ENCODE measurements at regions not wholly inside any gene's neighbourhood (a gene's known extent, or its start where the extent isn't known, plus 50 kb on each side); places are given as distances from the start of the nearest gene placed in this dataset.
A peak's percentile ranks its signal among the peaks of the same experiment; 100 is the strongest.

GRCh38 chr14:34335968-34336367 is 126.1 kb downstream of the SPTSSA start:
- CTCF ChIA-PET = interaction anchor here (1.5 to 1.6 kb wide), 2 partner anchors 10 to 13 kb away, joined by 3 to 8 read pairs; no protein-coding TSS in a partner anchor
- H3K27me3 Mint-ChIP-seq = peaks cover 3% of the 10 kb centered on the region
- peaks cover 20% of the 10 kb centered on the region for H3K4me1 Mint-ChIP-seq
- no peaks in the 10 kb centered on the region for H3K9me3 Mint-ChIP-seq
- H3K36me3 Mint-ChIP-seq = no peaks in the 10 kb centered on the region
- no peak overlapping the region for H3K27ac Mint-ChIP-seq
- DNase-seq = no peak
- H3K4me3 Mint-ChIP-seq = no peak overlapping the region

DNA sequence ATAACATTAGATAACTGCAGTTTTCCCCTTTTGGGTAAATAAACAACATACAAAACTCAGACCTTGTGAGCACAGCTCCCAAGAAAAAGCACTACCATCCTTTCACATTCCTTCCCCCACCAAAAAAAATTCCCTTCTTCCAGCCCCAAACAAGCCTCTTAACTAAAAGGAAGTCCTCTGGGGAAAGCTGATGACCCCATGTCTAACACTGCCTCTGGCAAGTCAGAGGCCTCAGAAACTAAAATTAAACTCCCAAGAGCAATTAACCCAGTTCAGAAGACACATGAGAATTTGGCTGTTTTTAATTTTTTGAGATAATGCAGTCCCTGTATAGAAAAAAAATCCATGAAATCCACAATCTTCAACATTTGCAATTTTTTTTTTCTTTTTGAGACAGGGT is 127.7 kb downstream of the SPTSSA start:
- H3K9me3 Mint-ChIP-seq = no peaks in the 10 kb centered on the region
- CTCF ChIA-PET = interaction anchor here (1.1 to 1.5 kb wide), 2 partner anchors 9 to 12 kb away, joined by 3 to 4 read pairs; no protein-coding TSS in a partner anchor
- peaks cover 3% of the 10 kb centered on the region for H3K27me3 Mint-ChIP-seq
- DNase-seq = no peak
- no peak overlapping the region for H3K27ac Mint-ChIP-seq
- no peak overlapping the region for H3K4me3 Mint-ChIP-seq
- no peaks in the 10 kb centered on the region for H3K36me3 Mint-ChIP-seq
- peaks cover 20% of the 10 kb centered on the region for H3K4me1 Mint-ChIP-seq

GRCh38 chr14:34331728-34332623 is 130.1 kb downstream of the SPTSSA start:
- H3K9me3 Mint-ChIP-seq = no peaks in the 10 kb centered on the region
- no peak overlapping the region for H3K27ac Mint-ChIP-seq
- no peak overlapping the region for H3K4me3 Mint-ChIP-seq
- no peaks in the 10 kb centered on the region for H3K36me3 Mint-ChIP-seq
- H3K4me1 Mint-ChIP-seq = peaks cover 20% of the 10 kb centered on the region
- DNase-seq = peak; percentile 70
- peaks cover 3% of the 10 kb centered on the region for H3K27me3 Mint-ChIP-seq
- CTCF ChIA-PET = interaction anchor here (0.9 to 1.5 kb wide), 10 partner anchors 9 to 1078 kb away, joined by 3 to 11 read pairs (median 3); no protein-coding TSS in a partner anchor

DNA sequence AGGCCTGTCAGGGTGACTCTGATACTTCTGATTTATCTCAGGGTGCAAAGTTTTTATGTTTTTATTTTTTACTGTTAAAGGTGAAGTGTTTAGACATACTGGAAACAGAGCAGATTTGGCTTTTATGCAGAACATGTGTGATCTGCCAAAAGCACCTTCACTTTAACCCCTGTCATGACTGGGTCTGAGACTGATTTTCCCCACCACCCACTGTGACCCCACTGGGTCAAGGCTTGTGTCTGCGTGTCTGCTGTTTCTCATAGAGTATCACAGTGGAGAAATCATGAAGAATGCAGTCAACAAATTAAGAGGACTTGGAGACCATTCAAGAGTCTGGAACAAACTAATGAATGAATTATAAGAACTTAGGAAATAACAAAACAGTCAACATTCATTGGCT is 131.2 kb downstream of the SPTSSA start:
- no peak for DNase-seq
- no peaks in the 10 kb centered on the region for H3K36me3 Mint-ChIP-seq
- H3K4me1 Mint-ChIP-seq = peaks cover 14% of the 10 kb centered on the region
- no peaks in the 10 kb centered on the region for H3K9me3 Mint-ChIP-seq
- CTCF ChIA-PET = interaction anchor here (1.5 kb wide), 1 partner anchor 168 kb away, joined by 8 read pairs; no protein-coding TSS in a partner anchor
- peaks cover 3% of the 10 kb centered on the region for H3K27me3 Mint-ChIP-seq
- no peak overlapping the region for H3K4me3 Mint-ChIP-seq
- no peak overlapping the region for H3K27ac Mint-ChIP-seq

GRCh38 chr14:34329301-34329700 is 132.7 kb downstream of the SPTSSA start:
- H3K27me3 Mint-ChIP-seq = peaks cover 3% of the 10 kb centered on the region
- no peak for DNase-seq
- peaks cover 11% of the 10 kb centered on the region for H3K4me1 Mint-ChIP-seq
- no peak overlapping the region for H3K27ac Mint-ChIP-seq
- no peak overlapping the region for H3K4me3 Mint-ChIP-seq
- CTCF ChIA-PET = interaction anchor here (1.1 kb wide), 1 partner anchor 170 kb away, joined by 5 read pairs; no protein-coding TSS in a partner anchor
- no peaks in the 10 kb centered on the region for H3K36me3 Mint-ChIP-seq
- H3K9me3 Mint-ChIP-seq = no peaks in the 10 kb centered on the region

DNA sequence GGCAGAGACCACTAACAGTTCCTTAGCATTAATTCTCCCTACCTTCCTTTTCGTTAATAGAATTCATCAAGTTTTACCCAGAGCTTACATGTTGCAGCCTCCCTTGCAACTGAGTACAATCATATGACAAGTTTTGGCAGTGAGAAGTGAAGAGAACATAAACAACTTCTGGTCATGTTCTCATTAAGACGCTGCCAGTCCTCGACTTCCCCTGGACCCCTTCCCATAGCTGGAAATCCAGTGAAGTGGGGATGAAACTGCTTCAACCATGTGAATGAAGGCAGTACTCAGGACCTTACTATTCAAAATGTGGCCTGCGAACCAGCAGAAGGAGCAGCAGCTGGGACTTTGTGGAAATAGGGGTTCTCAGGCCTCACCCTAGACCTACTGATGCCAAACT is 133.9 kb downstream of the SPTSSA start:
- Mint-ChIP-seq H3K27me3 (peaks cover 3% of the 10 kb centered on the region), H3K36me3 (no peaks in the 10 kb centered on the region), H3K9me3 (no peaks in the 10 kb centered on the region), H3K4me1 (peaks cover 11% of the 10 kb centered on the region), H3K27ac (no peak overlapping the region), H3K4me3 (no peak overlapping the region)
- CTCF ChIA-PET = interaction anchor here (1.0 to 1.2 kb wide), 2 partner anchors 168 to 1753 kb away, joined by 3 read pairs; no protein-coding TSS in a partner anchor
- DNase-seq = no peak

DNA sequence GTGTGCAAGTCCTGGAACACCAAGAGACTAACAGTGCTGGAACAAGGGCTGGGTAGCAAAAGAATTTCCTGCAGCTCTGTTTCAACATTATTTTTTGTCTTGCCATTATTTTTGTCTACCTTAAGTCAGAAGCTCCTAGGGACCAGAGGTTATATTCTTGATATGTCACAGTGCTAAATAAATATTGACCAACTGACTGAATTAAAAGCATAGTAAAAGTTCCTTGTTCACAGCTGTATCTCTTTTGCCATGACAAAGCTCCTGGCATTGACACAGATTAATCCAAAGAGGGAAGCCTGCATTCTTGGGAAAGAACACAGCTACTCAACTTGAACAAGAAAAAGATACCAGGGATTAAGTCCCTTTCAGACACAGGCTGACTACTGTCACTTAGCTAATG is 136.5 kb downstream of the SPTSSA start:
- no peaks in the 10 kb centered on the region for H3K36me3 Mint-ChIP-seq
- CTCF ChIA-PET = interaction anchor here (0.8 to 3.0 kb wide), 7 partner anchors 10 to 515 kb away, joined by 3 to 7 read pairs (median 3); no protein-coding TSS in a partner anchor
- no peaks in the 10 kb centered on the region for H3K27me3 Mint-ChIP-seq
- H3K4me3 Mint-ChIP-seq = no peak overlapping the region
- H3K4me1 Mint-ChIP-seq = no peaks in the 10 kb centered on the region
- H3K27ac Mint-ChIP-seq = no peak overlapping the region
- no peak for DNase-seq
- no peaks in the 10 kb centered on the region for H3K9me3 Mint-ChIP-seq

GRCh38 chr14:34324363-34324795 is 137.7 kb downstream of the SPTSSA start:
- H3K4me1 Mint-ChIP-seq = no peaks in the 10 kb centered on the region
- no peak overlapping the region for H3K4me3 Mint-ChIP-seq
- no peak overlapping the region for H3K27ac Mint-ChIP-seq
- CTCF ChIA-PET = interaction anchor here (0.7 to 3.0 kb wide), 10 partner anchors 10 to 924 kb away, joined by 3 to 7 read pairs (median 3); no protein-coding TSS in a partner anchor
- H3K36me3 Mint-ChIP-seq = no peaks in the 10 kb centered on the region
- H3K27me3 Mint-ChIP-seq = no peaks in the 10 kb centered on the region
- DNase-seq = no peak
- no peaks in the 10 kb centered on the region for H3K9me3 Mint-ChIP-seq

DNA sequence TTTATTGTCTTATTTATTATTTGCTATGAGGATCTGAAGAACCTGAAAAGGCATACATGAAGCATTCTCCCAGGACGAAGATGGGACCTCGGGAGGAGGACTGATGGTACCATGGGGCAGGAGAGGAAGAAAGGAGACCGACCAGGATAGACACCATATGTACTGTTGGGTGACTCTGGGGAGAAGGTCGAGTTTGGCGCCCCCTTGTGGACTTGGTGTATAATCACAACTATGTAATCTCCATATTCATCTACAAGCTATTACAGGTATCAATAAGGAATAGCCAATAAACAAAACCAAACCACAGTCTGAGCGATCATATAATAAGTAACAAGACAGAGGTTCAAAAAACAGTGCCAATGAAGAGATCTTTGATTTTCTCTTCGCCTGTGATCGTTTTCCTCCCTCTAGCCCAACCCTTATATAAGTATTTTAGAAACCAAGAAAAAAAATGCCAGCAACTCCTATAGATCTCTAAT is 139.1 kb downstream of the SPTSSA start:
- Mint-ChIP-seq H3K4me1 (no peaks in the 10 kb centered on the region), H3K36me3 (no peaks in the 10 kb centered on the region), H3K4me3 (no peak overlapping the region), H3K27me3 (no peaks in the 10 kb centered on the region), H3K27ac (no peak overlapping the region), H3K9me3 (no peaks in the 10 kb centered on the region)
- DNase-seq = peak; percentile 78
- CTCF ChIA-PET = interaction anchor here (0.6 to 2.4 kb wide), 18 partner anchors 9 to 1747 kb away, joined by 3 to 11 read pairs (median 4); no protein-coding TSS in a partner anchor

DNA sequence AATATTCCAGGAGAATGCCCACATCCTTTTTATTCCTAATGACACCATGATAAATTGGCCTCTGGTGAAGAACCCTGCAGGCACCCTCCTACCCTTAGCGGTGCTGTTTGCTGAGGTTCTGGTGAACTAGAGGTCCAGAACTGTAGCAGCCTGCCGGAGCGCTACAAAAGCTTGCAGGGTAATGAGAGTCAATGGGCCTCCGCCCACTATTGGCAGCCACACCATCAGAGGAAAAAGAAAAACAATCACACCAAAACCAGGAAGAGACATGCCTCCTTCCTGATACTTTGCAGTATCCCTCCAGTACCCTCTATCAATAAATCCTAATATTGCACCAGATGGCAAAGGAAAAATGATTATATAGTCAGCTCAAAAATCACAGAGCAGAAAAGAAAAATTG is 142.9 kb downstream of the SPTSSA start:
- Mint-ChIP-seq H3K27ac (no peak overlapping the region), H3K27me3 (peaks cover 3% of the 10 kb centered on the region), H3K36me3 (no peaks in the 10 kb centered on the region), H3K4me1 (no peaks in the 10 kb centered on the region), H3K4me3 (no peak overlapping the region), H3K9me3 (no peaks in the 10 kb centered on the region)
- no peak for DNase-seq
- CTCF ChIA-PET = interaction anchor here (0.6 kb wide), 1 partner anchor 175 kb away, joined by 3 read pairs; no protein-coding TSS in a partner anchor

- no peak for DNase-seq
- no peaks in the 10 kb centered on the region for H3K4me1 Mint-ChIP-seq
- CTCF ChIA-PET = no interaction called here
- H3K36me3 Mint-ChIP-seq = no peaks in the 10 kb centered on the region
- peaks cover 3% of the 10 kb centered on the region for H3K27me3 Mint-ChIP-seq
- H3K9me3 Mint-ChIP-seq = no peaks in the 10 kb centered on the region
- no peak overlapping the region for H3K4me3 Mint-ChIP-seq
- no peak overlapping the region for H3K27ac Mint-ChIP-seq
These were observed 144.0 kb downstream of the SPTSSA start for GRCh38 chr14:34318014-34318413.

- no peaks in the 10 kb centered on the region for H3K4me1 Mint-ChIP-seq
- no peak overlapping the region for H3K4me3 Mint-ChIP-seq
- H3K9me3 Mint-ChIP-seq = no peaks in the 10 kb centered on the region
- H3K27ac Mint-ChIP-seq = no peak overlapping the region
- CTCF ChIA-PET = interaction anchor here (0.9 kb wide), 1 partner anchor 13 kb away, joined by 3 read pairs; no protein-coding TSS in a partner anchor
- DNase-seq = no peak
- H3K36me3 Mint-ChIP-seq = no peaks in the 10 kb centered on the region
- peaks cover 28% of the 10 kb centered on the region for H3K27me3 Mint-ChIP-seq
These were observed 151.3 kb downstream of the SPTSSA start for GRCh38 chr14:34310724-34311123.

DNA sequence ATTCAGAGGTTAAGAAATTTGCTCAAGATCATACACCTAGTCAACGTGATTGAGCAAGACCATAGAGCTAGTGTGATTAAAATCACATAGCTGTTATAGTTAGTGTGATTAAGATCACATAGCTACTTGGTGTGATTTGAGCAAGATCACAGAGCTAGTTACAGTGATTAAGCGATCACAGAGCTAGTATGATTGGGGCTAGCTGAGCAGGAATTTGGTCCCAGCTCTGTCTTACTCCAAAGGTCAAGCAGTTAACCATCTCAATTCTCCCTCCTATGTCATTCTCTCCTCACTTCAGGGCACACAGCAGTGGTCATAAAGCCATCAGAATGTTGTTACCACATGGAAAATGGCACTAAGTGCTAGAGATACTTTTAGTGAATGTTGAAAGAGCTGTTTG is 158.2 kb downstream of the SPTSSA start:
- peaks cover 4% of the 10 kb centered on the region for H3K27me3 Mint-ChIP-seq
- no peaks in the 10 kb centered on the region for H3K9me3 Mint-ChIP-seq
- no peak overlapping the region for H3K27ac Mint-ChIP-seq
- no peak overlapping the region for H3K4me3 Mint-ChIP-seq
- H3K36me3 Mint-ChIP-seq = no peaks in the 10 kb centered on the region
- DNase-seq = no peak
- no peaks in the 10 kb centered on the region for H3K4me1 Mint-ChIP-seq
- CTCF ChIA-PET = interaction anchor here (0.6 to 1.2 kb wide), 5 partner anchors 19 to 1728 kb away, joined by 3 to 4 read pairs (median 3); no protein-coding TSS in a partner anchor

GRCh38 chr14:34302654-34303053 is 159.4 kb downstream of the SPTSSA start:
- Mint-ChIP-seq H3K27ac (no peak overlapping the region), H3K9me3 (no peaks in the 10 kb centered on the region), H3K4me1 (no peaks in the 10 kb centered on the region), H3K27me3 (peaks cover 4% of the 10 kb centered on the region), H3K4me3 (no peak overlapping the region), H3K36me3 (no peaks in the 10 kb centered on the region)
- CTCF ChIA-PET = interaction anchor here (1.3 to 2.4 kb wide), 2 partner anchors 12 to 23 kb away, joined by 3 to 6 read pairs; no protein-coding TSS in a partner anchor
- no peak for DNase-seq

Data from activated naive CD4-positive, alpha-beta T cell treated with anti-CD3 and anti-CD28 coated beads, Interleukin-2, amount 10 ng/mL, durations not matched to agents 7 days and 5 days (primary cell).